ENCODE measurements at regions not wholly inside any gene's neighbourhood (a gene's known extent, or its start where the extent isn't known, plus 50 kb on each side); places are given as distances from the start of the nearest gene placed in this dataset.

DNA sequence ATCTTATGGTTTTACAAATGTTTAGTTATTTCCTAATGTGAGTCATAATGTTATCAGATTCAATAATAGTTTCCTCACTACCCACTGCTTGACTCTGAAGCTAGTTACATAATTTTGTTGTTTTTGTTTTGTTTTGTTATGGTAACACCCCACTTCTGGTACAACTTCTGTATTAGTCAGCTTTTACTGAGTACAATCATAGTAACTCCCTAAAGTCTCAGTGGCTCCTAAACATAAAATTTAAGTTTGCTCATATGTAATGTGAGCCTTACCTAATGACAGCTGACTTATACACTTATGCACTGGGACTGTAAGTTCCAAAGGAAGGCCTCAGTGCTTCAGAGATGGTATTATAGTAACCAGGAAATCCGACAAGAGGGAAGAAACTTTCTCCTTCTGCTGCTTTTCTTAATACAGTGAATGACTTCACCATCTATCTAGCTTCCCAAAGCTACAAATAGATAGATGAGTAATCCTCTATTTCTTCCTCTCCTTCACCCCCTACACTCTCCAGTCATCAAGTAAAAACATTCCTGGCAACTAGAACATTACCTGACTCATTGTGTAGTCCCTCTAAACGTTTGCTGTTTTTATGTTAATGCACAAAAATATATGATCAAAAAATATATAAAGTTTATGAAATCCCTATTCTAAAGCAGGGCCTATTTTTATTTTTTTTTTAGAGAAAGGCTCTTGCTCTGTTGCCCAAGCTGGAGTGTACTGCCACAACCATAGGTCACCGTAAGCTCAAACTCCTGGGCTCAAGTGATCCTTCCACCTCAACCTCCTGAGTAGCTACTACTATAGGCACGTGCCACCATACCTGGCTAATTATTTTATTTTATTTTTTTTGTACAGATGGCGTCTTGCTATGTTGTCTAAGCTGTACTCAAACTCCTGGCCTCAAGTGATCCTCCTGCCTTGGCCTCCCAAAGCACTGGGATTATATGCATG is 563.0 kb downstream of the SOX6 start:
- Mint-ChIP-seq H3K27me3 (ENCODE audit: unreplicated experiment) (no peaks in the 10 kb centered on the region), H3K36me3 (ENCODE audit: unreplicated experiment) (peaks cover 6% of the 10 kb centered on the region), H3K4me1 (ENCODE audit: low read depth, unreplicated experiment) (no peaks in the 10 kb centered on the region), H3K27ac (ENCODE audit: unreplicated experiment) (no peak overlapping the region), H3K9me3 (ENCODE audit: unreplicated experiment) (no peaks in the 10 kb centered on the region), H3K4me3 (ENCODE audit: unreplicated experiment) (no peak overlapping the region)
- no peak for DNase-seq
- TF ChIP-seq, protein P1, sequence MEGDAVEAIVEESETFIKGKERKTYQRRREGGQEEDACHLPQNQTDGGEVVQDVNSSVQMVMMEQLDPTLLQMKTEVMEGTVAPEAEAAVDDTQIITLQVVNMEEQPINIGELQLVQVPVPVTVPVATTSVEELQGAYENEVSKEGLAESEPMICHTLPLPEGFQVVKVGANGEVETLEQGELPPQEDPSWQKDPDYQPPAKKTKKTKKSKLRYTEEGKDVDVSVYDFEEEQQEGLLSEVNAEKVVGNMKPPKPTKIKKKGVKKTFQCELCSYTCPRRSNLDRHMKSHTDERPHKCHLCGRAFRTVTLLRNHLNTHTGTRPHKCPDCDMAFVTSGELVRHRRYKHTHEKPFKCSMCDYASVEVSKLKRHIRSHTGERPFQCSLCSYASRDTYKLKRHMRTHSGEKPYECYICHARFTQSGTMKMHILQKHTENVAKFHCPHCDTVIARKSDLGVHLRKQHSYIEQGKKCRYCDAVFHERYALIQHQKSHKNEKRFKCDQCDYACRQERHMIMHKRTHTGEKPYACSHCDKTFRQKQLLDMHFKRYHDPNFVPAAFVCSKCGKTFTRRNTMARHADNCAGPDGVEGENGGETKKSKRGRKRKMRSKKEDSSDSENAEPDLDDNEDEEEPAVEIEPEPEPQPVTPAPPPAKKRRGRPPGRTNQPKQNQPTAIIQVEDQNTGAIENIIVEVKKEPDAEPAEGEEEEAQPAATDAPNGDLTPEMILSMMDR (IDR thresholded peaks at IDR 0.05; ENCODE audit: partially characterized antibody, unreplicated experiment), result no peak

DNA sequence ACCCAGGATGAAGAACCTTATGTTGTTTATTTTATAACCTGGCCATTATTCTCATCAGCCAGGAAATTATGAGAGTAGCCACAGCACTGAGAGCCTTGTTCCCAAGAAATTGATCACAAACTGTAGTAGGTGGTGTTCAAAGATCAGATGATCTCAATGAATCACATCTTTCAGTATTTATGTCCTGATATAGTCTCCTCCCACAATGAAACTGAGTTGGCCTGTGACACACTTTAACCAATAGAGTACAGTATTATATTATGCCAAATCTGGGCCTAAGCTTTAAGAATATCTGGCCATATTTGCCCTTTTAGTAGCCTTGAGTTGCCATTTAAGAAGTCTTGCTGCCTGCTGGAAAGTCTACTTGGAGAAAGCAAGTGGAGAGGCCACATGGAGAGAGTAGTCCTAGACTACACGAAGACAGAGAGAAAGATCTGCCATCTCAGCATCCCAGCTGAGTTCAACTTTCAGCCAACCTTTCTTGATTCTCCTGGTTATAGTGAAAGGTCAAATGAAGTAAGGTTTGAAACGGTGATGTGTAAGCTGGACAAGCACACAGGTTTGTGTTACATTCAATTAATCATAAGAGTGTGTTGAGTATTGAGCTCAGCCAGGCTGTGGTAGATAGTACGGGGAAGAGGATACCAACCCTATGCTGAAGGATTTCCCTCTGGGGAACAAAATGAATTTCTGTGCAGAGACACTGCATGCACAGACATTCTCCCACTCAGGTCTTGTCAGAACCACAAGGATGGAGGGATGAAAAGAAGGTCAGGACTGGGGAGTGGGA is 561.8 kb downstream of the SOX6 start:
- Mint-ChIP-seq H3K4me3 (ENCODE audit: unreplicated experiment) (no peak overlapping the region), H3K4me1 (ENCODE audit: low read depth, unreplicated experiment) (no peaks in the 10 kb centered on the region), H3K9me3 (ENCODE audit: unreplicated experiment) (peaks cover 2% of the 10 kb centered on the region), H3K27me3 (ENCODE audit: unreplicated experiment) (no peaks in the 10 kb centered on the region), H3K27ac (ENCODE audit: unreplicated experiment) (no peak overlapping the region), H3K36me3 (ENCODE audit: unreplicated experiment) (peaks cover 6% of the 10 kb centered on the region)
- TF ChIP-seq, protein P1 (IDR thresholded peaks at IDR 0.05; ENCODE audit: partially characterized antibody, unreplicated experiment), result no peak
- DNase-seq, result no peak

DNA sequence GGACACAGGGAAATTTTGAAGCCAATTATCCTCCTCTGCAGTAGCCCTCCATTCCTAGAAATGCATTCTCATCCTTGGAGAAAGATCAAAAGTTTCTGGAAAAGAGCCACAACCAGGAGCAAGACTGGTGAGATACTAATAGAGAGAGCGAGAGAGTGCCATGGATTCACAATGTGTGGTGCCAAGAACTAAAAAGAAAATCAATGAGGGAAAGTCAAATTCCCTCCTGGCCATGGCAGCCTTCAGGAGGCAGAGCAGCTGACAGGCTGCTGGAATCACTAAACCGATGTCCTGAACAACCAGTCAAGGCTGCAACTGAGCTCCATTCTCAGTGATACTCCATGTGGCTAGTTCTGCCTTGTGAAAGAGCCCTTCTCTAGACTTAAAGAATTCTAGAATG is 561.0 kb downstream of the SOX6 start:
- Mint-ChIP-seq H3K27ac (ENCODE audit: unreplicated experiment) (no peak overlapping the region), H3K9me3 (ENCODE audit: unreplicated experiment) (peaks cover 2% of the 10 kb centered on the region), H3K4me1 (ENCODE audit: low read depth, unreplicated experiment) (no peaks in the 10 kb centered on the region), H3K4me3 (ENCODE audit: unreplicated experiment) (no peak overlapping the region), H3K27me3 (ENCODE audit: unreplicated experiment) (no peaks in the 10 kb centered on the region), H3K36me3 (ENCODE audit: unreplicated experiment) (peaks cover 6% of the 10 kb centered on the region)
- TF ChIP-seq, protein P1 (IDR thresholded peaks at IDR 0.05; ENCODE audit: partially characterized antibody, unreplicated experiment), result no peak
- DNase-seq, result no peak

DNA sequence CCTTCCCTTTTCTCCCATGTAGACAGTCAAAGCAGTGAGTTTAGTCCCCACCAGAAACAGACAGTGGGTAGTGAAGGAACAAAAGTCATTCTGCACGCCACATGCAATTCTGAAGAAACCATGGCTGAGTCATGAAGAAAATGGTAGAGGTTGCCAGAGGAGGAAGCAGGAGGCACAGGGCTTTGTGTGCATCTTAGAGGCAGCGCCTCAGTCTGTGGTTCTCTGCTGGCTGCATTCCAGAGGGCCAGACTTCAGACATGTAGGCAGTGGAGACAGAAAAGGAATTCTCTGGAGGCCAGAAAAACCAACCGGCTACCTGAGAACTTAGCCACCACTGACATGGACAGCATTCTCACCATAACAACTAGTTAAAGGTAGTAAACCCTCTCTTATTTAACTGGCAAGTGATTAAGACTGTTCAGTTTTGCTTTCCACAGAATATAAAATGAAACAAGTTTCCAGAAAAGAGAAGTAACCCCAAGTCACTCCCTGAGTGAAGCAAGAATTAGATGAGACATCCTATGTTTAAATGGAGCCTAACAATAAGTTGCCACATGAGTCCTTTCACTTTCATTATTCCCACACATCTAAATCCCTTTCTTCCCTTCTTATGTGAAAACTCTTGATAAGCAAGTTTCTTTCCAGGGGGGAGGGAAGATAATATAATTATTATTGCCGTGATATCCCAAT is 556.1 kb downstream of the SOX6 start:
- Mint-ChIP-seq H3K27ac (ENCODE audit: unreplicated experiment) (no peak overlapping the region), H3K36me3 (ENCODE audit: unreplicated experiment) (no peaks in the 10 kb centered on the region), H3K27me3 (ENCODE audit: unreplicated experiment) (no peaks in the 10 kb centered on the region), H3K4me1 (ENCODE audit: low read depth, unreplicated experiment) (no peaks in the 10 kb centered on the region), H3K9me3 (ENCODE audit: unreplicated experiment) (peaks cover 2% of the 10 kb centered on the region), H3K4me3 (ENCODE audit: unreplicated experiment) (no peak overlapping the region)
- no peak for DNase-seq
- TF ChIP-seq, protein P1 (IDR thresholded peaks at IDR 0.05; ENCODE audit: partially characterized antibody, unreplicated experiment), result no peak

Data from glutamatergic neuron (in vitro differentiated cells).